ENCODE measurements at regions not wholly inside any gene's neighbourhood (a gene's known extent, or its start where the extent isn't known, plus 50 kb on each side); places are given as distances from the start of the nearest gene placed in this dataset.

- H3K36me3 ChIP-seq (ENCODE audit: control insufficient read depth, insufficient read depth, low read length), result no peaks in the 10 kb centered on the region
- H3K4me3 ChIP-seq (replicated peaks; ENCODE audit: low read depth, low read length), result no peak overlapping the region
- no peaks in the 10 kb centered on the region for H3K27me3 ChIP-seq (replicated peaks; ENCODE audit: control insufficient read depth, insufficient read depth, low read length)
- no peak for TF ChIP-seq CTCF (IDR thresholded peaks at IDR 0.05; ENCODE audit: insufficient read depth, low read length, poor library complexity, severe bottlenecking)
- no peak for DNase-seq (ENCODE audit: extremely low read depth, insufficient read length)
Measured at GRCh38 chr15:52975941-52976449, 185.9 kb upstream of the ONECUT1 start.

GRCh38 chr15:52963865-52964264 is 173.7 kb upstream of the ONECUT1 start:
- no peak for TF ChIP-seq CTCF (IDR thresholded peaks at IDR 0.05; ENCODE audit: insufficient read depth, low read length, poor library complexity, severe bottlenecking)
- no peaks in the 10 kb centered on the region for H3K27me3 ChIP-seq (replicated peaks; ENCODE audit: control insufficient read depth, insufficient read depth, low read length)
- no peak overlapping the region for H3K4me3 ChIP-seq (replicated peaks; ENCODE audit: low read depth, low read length)
- no peak for DNase-seq (ENCODE audit: extremely low read depth, insufficient read length)
- no peaks in the 10 kb centered on the region for H3K36me3 ChIP-seq (ENCODE audit: control insufficient read depth, insufficient read depth, low read length)

- H3K36me3 ChIP-seq (ENCODE audit: control insufficient read depth, insufficient read depth, low read length), result no peaks in the 10 kb centered on the region
- TF ChIP-seq CTCF (IDR thresholded peaks at IDR 0.05; ENCODE audit: insufficient read depth, low read length, poor library complexity, severe bottlenecking), result no peak
- no peaks in the 10 kb centered on the region for H3K27me3 ChIP-seq (replicated peaks; ENCODE audit: control insufficient read depth, insufficient read depth, low read length)
- DNase-seq (ENCODE audit: extremely low read depth, insufficient read length), result no peak
- H3K4me3 ChIP-seq (replicated peaks; ENCODE audit: low read depth, low read length), result no peak overlapping the region
Measured at GRCh38 chr15:52960283-52960682, 170.1 kb upstream of the ONECUT1 start.

GRCh38 chr15:52943746-52944145 is 153.6 kb upstream of the ONECUT1 start:
- no peak for TF ChIP-seq CTCF (IDR thresholded peaks at IDR 0.05; ENCODE audit: insufficient read depth, low read length, poor library complexity, severe bottlenecking)
- no peak for DNase-seq (ENCODE audit: extremely low read depth, insufficient read length)
- Histone ChIP-seq H3K27me3 (replicated peaks; ENCODE audit: control insufficient read depth, insufficient read depth, low read length) (no peaks in the 10 kb centered on the region; the same call in 1 of the 2 replicates), H3K4me3 (replicated peaks; ENCODE audit: low read depth, low read length) (no peak overlapping the region), H3K36me3 (ENCODE audit: control insufficient read depth, insufficient read depth, low read length) (no peaks in the 10 kb centered on the region)

GRCh38 chr15:52936489-52936888 is 146.4 kb upstream of the ONECUT1 start:
- Histone ChIP-seq H3K27me3 (replicated peaks; ENCODE audit: control insufficient read depth, insufficient read depth, low read length) (no peaks in the 10 kb centered on the region), H3K36me3 (ENCODE audit: control insufficient read depth, insufficient read depth, low read length) (no peaks in the 10 kb centered on the region), H3K4me3 (replicated peaks; ENCODE audit: low read depth, low read length) (no peak overlapping the region)
- no peak for DNase-seq (ENCODE audit: extremely low read depth, insufficient read length)
- no peak for TF ChIP-seq CTCF (IDR thresholded peaks at IDR 0.05; ENCODE audit: insufficient read depth, low read length, poor library complexity, severe bottlenecking)

- H3K36me3 ChIP-seq (ENCODE audit: control insufficient read depth, insufficient read depth, low read length), result no peaks in the 10 kb centered on the region
- no peak for DNase-seq (ENCODE audit: extremely low read depth, insufficient read length)
- no peaks in the 10 kb centered on the region; the same call in 1 of the 2 replicates for H3K27me3 ChIP-seq (replicated peaks; ENCODE audit: control insufficient read depth, insufficient read depth, low read length)
- no peak overlapping the region for H3K4me3 ChIP-seq (replicated peaks; ENCODE audit: low read depth, low read length)
- no peak for TF ChIP-seq CTCF (IDR thresholded peaks at IDR 0.05; ENCODE audit: insufficient read depth, low read length, poor library complexity, severe bottlenecking)
Measured at GRCh38 chr15:52925130-52925529, 135.0 kb upstream of the ONECUT1 start.
